ENCODE measurements at regions not wholly inside any gene's neighbourhood (a gene's known extent, or its start where the extent isn't known, plus 50 kb on each side); places are given as distances from the start of the nearest gene placed in this dataset.

DNA sequence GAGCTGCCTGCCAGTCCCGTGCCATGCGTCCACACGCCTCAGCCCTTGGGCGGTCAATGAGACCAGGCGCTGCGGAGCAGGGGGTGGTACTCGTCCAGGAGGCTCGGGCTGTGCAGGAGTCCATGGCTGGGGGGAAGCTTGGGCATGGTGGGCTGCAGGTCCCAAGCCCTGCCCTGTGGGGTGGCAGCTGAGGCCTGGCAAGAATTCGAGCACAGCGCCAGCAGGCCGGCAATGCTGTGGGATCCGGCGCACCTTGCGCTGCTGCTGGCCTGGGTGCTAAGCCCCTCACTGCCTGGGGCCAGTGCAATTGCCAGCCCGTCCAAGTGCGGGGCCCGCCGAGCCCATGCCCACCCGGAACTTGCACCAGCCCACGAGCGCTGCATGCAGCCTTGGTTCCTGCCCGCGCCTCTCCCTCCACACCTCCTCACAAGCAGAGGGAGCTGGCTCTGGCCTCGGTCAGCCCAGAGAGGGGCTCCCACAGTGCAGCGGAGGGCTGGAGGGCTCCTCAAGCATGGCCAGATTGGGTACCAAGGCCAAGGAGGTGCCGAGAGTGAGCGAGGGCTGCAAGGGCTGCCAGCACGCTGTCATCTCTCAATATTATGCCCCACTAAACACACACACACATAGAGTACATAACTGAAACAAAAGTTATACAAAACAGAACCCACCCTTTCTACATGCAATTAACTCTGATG lies 307.7 kb downstream of the LMO4 start:
- H3K4me1 ChIP-seq (ENCODE audit: control insufficient read depth in 2 of 2, insufficient read depth in 1 of 2, low read depth in 1 of 2, low read length in 2 of 2) = no peaks in the 10 kb centered on the region
- peaks cover 0 to 8% of the 10 kb centered on the region in 2 donors for H3K9me3 ChIP-seq (replicated peaks in 1 of 2; ENCODE audit: control insufficient read depth in 2 of 2, insufficient read depth in 1 of 2, low read depth in 1 of 2, low read length in 2 of 2)
- no peak overlapping the region for H3K4me2 ChIP-seq (ENCODE audit: insufficient read depth, low read length, poor library complexity, severe bottlenecking)
- no CpG with 5 or more reads among the region's 28 CpGs for WGBS, 2 donors (ENCODE audit: extremely low coverage in 2 of 2, insufficient read length in 2 of 2, insufficient replicate concordance in 1 of 2)
- no peak overlapping the region for H3K4ac ChIP-seq (ENCODE audit: low read length)
- no peak overlapping the region for H4K8ac ChIP-seq (ENCODE audit: low read depth, low read length)
- peak overlapping the region; percentile 84 for H3K14ac ChIP-seq (ENCODE audit: low read length)
- no peak overlapping the region for H2BK15ac ChIP-seq (ENCODE audit: low read length)
- H3K23ac ChIP-seq (ENCODE audit: low read depth, low read length, poor library complexity) = peak overlapping the region; percentile 34
- H3K36me3 ChIP-seq (replicated peaks in 1 of 2; ENCODE audit: control insufficient read depth in 2 of 2, insufficient read depth in 2 of 2, low read length in 2 of 2) = no peaks in the 10 kb centered on the region
- no peak overlapping the region for H2AFZ ChIP-seq (ENCODE audit: low read length)
- H2AK5ac ChIP-seq (ENCODE audit: low read depth, low read length) = peak overlapping the region; percentile 68
- H3K4me3 ChIP-seq (ENCODE audit: low read length in 2 of 2) = no peak overlapping the region
- peaks cover 2% of the 10 kb centered on the region for H3K79me1 ChIP-seq (ENCODE audit: low read depth, low read length)
- peak overlapping the region; percentile 41 for H2BK12ac ChIP-seq (ENCODE audit: low read length)
- no peak overlapping the region for H3K27ac ChIP-seq (replicated peaks; ENCODE audit: low read length)
- H3K9ac ChIP-seq (ENCODE audit: low read depth, low read length, poor library complexity) = no peak overlapping the region
- H2BK5ac ChIP-seq (ENCODE audit: low read length) = no peak overlapping the region
- no peak overlapping the region for H4K91ac ChIP-seq (ENCODE audit: low read depth, low read length, poor library complexity)
- H2BK120ac ChIP-seq (ENCODE audit: low read depth, low read length) = no peak overlapping the region
- DNase-seq (ENCODE audit: low spot score) = no peak
- no peaks in the 10 kb centered on the region for H3K27me3 ChIP-seq (ENCODE audit: control insufficient read depth in 3 of 3, insufficient read depth in 3 of 3, low read depth in 1 of 3, low read length in 3 of 3)
- no peak overlapping the region for H3K18ac ChIP-seq (ENCODE audit: low read length)

DNA sequence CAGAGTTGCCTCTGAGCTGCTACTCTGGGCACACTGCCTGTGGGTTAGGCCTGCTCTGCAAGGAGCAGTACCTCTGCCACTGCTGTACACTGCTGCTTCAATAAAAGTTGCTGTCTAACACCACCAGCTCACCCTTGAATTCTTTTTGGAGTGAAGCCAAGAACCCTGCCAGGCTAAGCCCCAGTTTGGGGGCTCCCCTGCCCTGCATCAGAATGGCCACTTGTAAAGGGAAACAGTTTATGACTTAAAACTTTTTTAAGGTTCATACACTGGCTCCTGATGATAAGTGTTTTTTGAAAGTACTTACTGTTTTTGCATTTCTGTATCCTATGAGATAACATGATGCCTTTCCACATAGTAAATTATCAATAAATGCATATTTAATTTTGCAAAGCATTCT lies 310.0 kb downstream of the LMO4 start:
- no peak overlapping the region for H3K9ac ChIP-seq (ENCODE audit: low read depth, low read length, poor library complexity)
- H3K14ac ChIP-seq (ENCODE audit: low read length) = no peak overlapping the region
- peaks cover 0 to 3% of the 10 kb centered on the region in 2 donors for H3K4me1 ChIP-seq (ENCODE audit: control insufficient read depth in 2 of 2, insufficient read depth in 1 of 2, low read depth in 1 of 2, low read length in 2 of 2)
- H4K8ac ChIP-seq (ENCODE audit: low read depth, low read length) = no peak overlapping the region
- no peak overlapping the region for H2BK5ac ChIP-seq (ENCODE audit: low read length)
- H3K79me1 ChIP-seq (ENCODE audit: low read depth, low read length) = peaks cover 2% of the 10 kb centered on the region
- no peak overlapping the region for H3K27ac ChIP-seq (replicated peaks; ENCODE audit: low read length)
- H4K91ac ChIP-seq (ENCODE audit: low read depth, low read length, poor library complexity) = no peak overlapping the region
- DNase-seq (ENCODE audit: low spot score) = no peak
- no peaks in the 10 kb centered on the region for H3K36me3 ChIP-seq (replicated peaks in 1 of 2; ENCODE audit: control insufficient read depth in 2 of 2, insufficient read depth in 2 of 2, low read length in 2 of 2)
- peaks cover 0 to 8% of the 10 kb centered on the region in 2 donors for H3K9me3 ChIP-seq (replicated peaks in 1 of 2; ENCODE audit: control insufficient read depth in 2 of 2, insufficient read depth in 1 of 2, low read depth in 1 of 2, low read length in 2 of 2)
- no peak overlapping the region for H3K18ac ChIP-seq (ENCODE audit: low read length)
- no peak overlapping the region for H2BK12ac ChIP-seq (ENCODE audit: low read length)
- no peak overlapping the region for H2AK5ac ChIP-seq (ENCODE audit: low read depth, low read length)
- no peak overlapping the region for H3K23ac ChIP-seq (ENCODE audit: low read depth, low read length, poor library complexity)
- H3K4ac ChIP-seq (ENCODE audit: low read length) = no peak overlapping the region
- no peaks in the 10 kb centered on the region for H3K27me3 ChIP-seq (ENCODE audit: control insufficient read depth in 3 of 3, insufficient read depth in 3 of 3, low read depth in 1 of 3, low read length in 3 of 3)
- no peak overlapping the region for H2BK120ac ChIP-seq (ENCODE audit: low read depth, low read length)
- H3K4me3 ChIP-seq (ENCODE audit: low read length in 2 of 2) = no peak overlapping the region
- H3K4me2 ChIP-seq (ENCODE audit: insufficient read depth, low read length, poor library complexity, severe bottlenecking) = no peak overlapping the region
- H2AFZ ChIP-seq (ENCODE audit: low read length) = no peak overlapping the region
- H2BK15ac ChIP-seq (ENCODE audit: low read length) = no peak overlapping the region

DNA sequence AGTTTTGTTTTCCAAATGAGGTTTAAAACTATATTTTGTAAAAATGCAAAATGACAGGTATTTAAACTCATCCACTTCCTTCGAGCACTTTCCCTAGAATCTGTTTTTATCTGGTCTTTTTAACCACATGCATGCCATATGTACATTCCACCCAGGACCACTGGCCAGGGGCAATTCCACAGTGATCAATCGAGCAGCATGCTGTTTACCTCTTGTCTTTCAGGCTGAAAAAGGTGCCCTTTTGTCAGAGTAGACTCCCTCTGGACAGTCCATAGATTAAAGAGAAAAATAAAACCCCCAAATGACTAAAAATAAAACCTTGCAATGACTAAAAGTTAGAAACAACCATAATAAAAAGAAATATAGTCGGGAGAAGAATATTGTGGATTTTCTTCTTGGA lies 313.3 kb downstream of the LMO4 start:
- no peak overlapping the region for H3K4me3 ChIP-seq (ENCODE audit: low read length in 2 of 2)
- H4K8ac ChIP-seq (ENCODE audit: low read depth, low read length) = no peak overlapping the region
- H3K27me3 ChIP-seq (ENCODE audit: control insufficient read depth in 3 of 3, insufficient read depth in 3 of 3, low read depth in 1 of 3, low read length in 3 of 3) = no peaks in the 10 kb centered on the region
- no peak for DNase-seq (ENCODE audit: low spot score)
- H3K79me1 ChIP-seq (ENCODE audit: low read depth, low read length) = no peaks in the 10 kb centered on the region
- no peak overlapping the region for H4K91ac ChIP-seq (ENCODE audit: low read depth, low read length, poor library complexity)
- no peak overlapping the region for H2BK120ac ChIP-seq (ENCODE audit: low read depth, low read length)
- peaks cover 0 to 2% of the 10 kb centered on the region in 2 donors for H3K9me3 ChIP-seq (replicated peaks in 1 of 2; ENCODE audit: control insufficient read depth in 2 of 2, insufficient read depth in 1 of 2, low read depth in 1 of 2, low read length in 2 of 2)
- no peak overlapping the region for H3K27ac ChIP-seq (replicated peaks; ENCODE audit: low read length)
- no peak overlapping the region for H2BK12ac ChIP-seq (ENCODE audit: low read length)
- no peak overlapping the region for H2AK5ac ChIP-seq (ENCODE audit: low read depth, low read length)
- peaks cover 0 to 12% of the 10 kb centered on the region in 2 donors for H3K4me1 ChIP-seq (ENCODE audit: control insufficient read depth in 2 of 2, insufficient read depth in 1 of 2, low read depth in 1 of 2, low read length in 2 of 2)
- H3K36me3 ChIP-seq (replicated peaks in 1 of 2; ENCODE audit: control insufficient read depth in 2 of 2, insufficient read depth in 2 of 2, low read length in 2 of 2) = no peaks in the 10 kb centered on the region
- WGBS, 2 donors (ENCODE audit: extremely low coverage in 2 of 2, insufficient read length in 2 of 2, insufficient replicate concordance in 1 of 2) = no CpG with 5 or more reads among the region's 3 CpGs
- H2BK15ac ChIP-seq (ENCODE audit: low read length) = no peak overlapping the region
- H2BK5ac ChIP-seq (ENCODE audit: low read length) = no peak overlapping the region
- no peak overlapping the region for H3K18ac ChIP-seq (ENCODE audit: low read length)
- no peak overlapping the region for H2AFZ ChIP-seq (ENCODE audit: low read length)
- H3K9ac ChIP-seq (ENCODE audit: low read depth, low read length, poor library complexity) = no peak overlapping the region
- H3K4ac ChIP-seq (ENCODE audit: low read length) = no peak overlapping the region
- no peak overlapping the region for H3K14ac ChIP-seq (ENCODE audit: low read length)
- H3K4me2 ChIP-seq (ENCODE audit: insufficient read depth, low read length, poor library complexity, severe bottlenecking) = no peak overlapping the region
- no peak overlapping the region for H3K23ac ChIP-seq (ENCODE audit: low read depth, low read length, poor library complexity)

- WGBS, 2 donors (ENCODE audit: extremely low coverage in 2 of 2, insufficient read length in 2 of 2, insufficient replicate concordance in 1 of 2) = no CpG with 5 or more reads among the region's 3 CpGs
- no peak overlapping the region for H2BK12ac ChIP-seq (ENCODE audit: low read length)
- DNase-seq (ENCODE audit: low spot score) = peak; percentile 33
- no peak overlapping the region for H2BK15ac ChIP-seq (ENCODE audit: low read length)
- no peak overlapping the region for H3K18ac ChIP-seq (ENCODE audit: low read length)
- H3K14ac ChIP-seq (ENCODE audit: low read length) = no peak overlapping the region
- H2BK5ac ChIP-seq (ENCODE audit: low read length) = no peak overlapping the region
- no peak overlapping the region for H4K91ac ChIP-seq (ENCODE audit: low read depth, low read length, poor library complexity)
- H3K36me3 ChIP-seq (replicated peaks in 1 of 2; ENCODE audit: control insufficient read depth in 2 of 2, insufficient read depth in 2 of 2, low read length in 2 of 2) = no peaks in the 10 kb centered on the region
- H3K27ac ChIP-seq (replicated peaks; ENCODE audit: low read length) = no peak overlapping the region
- H2AFZ ChIP-seq (ENCODE audit: low read length) = no peak overlapping the region
- H3K23ac ChIP-seq (ENCODE audit: low read depth, low read length, poor library complexity) = no peak overlapping the region
- H3K27me3 ChIP-seq (ENCODE audit: control insufficient read depth in 3 of 3, insufficient read depth in 3 of 3, low read depth in 1 of 3, low read length in 3 of 3) = no peaks in the 10 kb centered on the region
- H3K79me1 ChIP-seq (ENCODE audit: low read depth, low read length) = no peaks in the 10 kb centered on the region
- H3K9ac ChIP-seq (ENCODE audit: low read depth, low read length, poor library complexity) = no peak overlapping the region
- peak overlapping the region; percentile 27 for H3K4me2 ChIP-seq (ENCODE audit: insufficient read depth, low read length, poor library complexity, severe bottlenecking)
- H2AK5ac ChIP-seq (ENCODE audit: low read depth, low read length) = no peak overlapping the region
- peaks cover 0 to 12% of the 10 kb centered on the region in 2 donors for H3K4me1 ChIP-seq (ENCODE audit: control insufficient read depth in 2 of 2, insufficient read depth in 1 of 2, low read depth in 1 of 2, low read length in 2 of 2)
- H2BK120ac ChIP-seq (ENCODE audit: low read depth, low read length) = no peak overlapping the region
- H3K4me3 ChIP-seq (ENCODE audit: low read length in 2 of 2) = no peak overlapping the region
- no peak overlapping the region for H4K8ac ChIP-seq (ENCODE audit: low read depth, low read length)
- H3K4ac ChIP-seq (ENCODE audit: low read length) = no peak overlapping the region
- H3K9me3 ChIP-seq (replicated peaks in 1 of 2; ENCODE audit: control insufficient read depth in 2 of 2, insufficient read depth in 1 of 2, low read depth in 1 of 2, low read length in 2 of 2) = peaks cover 0 to 2% of the 10 kb centered on the region in 2 donors
These were observed 314.0 kb downstream of the LMO4 start for GRCh38 chr1:87642581-87643221.
